ENCODE measurements at regions not wholly inside any gene's neighbourhood (a gene's known extent, or its start where the extent isn't known, plus 50 kb on each side); places are given as distances from the start of the nearest gene placed in this dataset.

DNA sequence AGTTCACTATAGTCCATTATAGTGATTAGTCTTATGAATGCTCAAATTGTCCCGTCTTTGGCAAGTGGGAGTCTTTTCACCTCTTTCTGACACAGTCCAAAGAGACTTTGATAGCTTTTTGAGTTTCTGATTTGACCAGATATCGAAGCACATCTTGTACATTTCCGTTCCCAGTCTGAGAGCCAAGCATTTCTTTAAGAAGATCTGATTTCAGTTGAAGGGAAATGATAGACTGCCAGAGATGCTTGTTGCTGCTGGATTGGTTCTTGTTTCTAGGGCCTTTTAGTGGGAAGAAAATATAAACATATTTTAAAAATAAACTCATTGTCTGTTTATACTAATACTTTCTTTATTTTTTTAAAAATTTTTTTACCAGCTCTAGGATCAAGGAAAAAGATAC is 54.1 kb upstream of the IER3 start:
- DNase-seq (ENCODE audit: low spot score in 2 of 2) = no peak
- TF ChIP-seq POLR2AphosphoS5 (IDR thresholded peaks at IDR 0.05) (no peak), POLR2A (IDR thresholded peaks at IDR 0.05) (no peak), CTCF (IDR thresholded peaks at IDR 0.05) (no peak)
- Histone ChIP-seq H3K27me3 (no peaks in the 10 kb centered on the region), H3K27ac (no peak overlapping the region), H3K36me3 (no peaks in the 10 kb centered on the region), H3K4me1 (no peaks in the 10 kb centered on the region), H3K9me3 (no peaks in the 10 kb centered on the region), H3K4me3 (no peak overlapping the region)
- intact Hi-C loops (cut with DNase I; ENCODE audit: low total_unique reads) = no loop called here

DNA sequence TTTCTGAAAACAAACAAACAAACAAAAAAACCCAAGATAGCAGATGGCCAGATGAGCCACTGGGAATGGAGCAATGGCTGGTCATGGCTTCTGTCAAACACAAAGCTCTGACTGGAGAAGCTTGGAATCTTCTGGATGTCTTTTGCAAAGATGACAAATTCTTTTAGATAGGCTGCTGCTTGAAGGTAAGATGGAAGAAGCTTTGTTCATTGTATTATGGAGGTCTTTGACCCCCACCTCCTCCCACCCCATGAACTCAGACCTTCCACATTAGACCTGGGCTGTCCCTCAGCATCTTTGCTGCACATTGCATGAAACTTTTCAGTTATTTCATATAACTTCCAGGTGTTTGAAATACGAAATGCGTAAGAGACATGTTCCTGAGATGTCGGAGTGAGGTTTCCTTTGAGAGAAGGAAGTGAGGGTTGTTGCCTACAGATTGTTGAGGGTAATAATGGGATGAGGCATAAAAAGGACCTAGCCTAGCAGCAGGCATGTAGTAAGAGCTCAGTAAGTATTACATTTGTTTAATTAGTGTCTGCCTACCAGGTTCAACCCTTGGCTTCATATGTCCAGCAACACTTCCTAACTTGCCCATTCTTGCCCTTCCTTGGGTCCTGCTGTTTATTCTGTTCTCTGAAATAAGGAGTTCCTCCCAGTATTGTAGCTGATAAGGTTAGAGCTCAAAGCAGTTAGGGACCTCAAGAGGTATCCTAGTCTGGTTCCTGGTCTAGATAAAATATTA is 51.4 kb upstream of the IER3 start:
- no peak overlapping the region for H3K4me3 ChIP-seq
- no peaks in the 10 kb centered on the region for H3K9me3 ChIP-seq
- H3K36me3 ChIP-seq = no peaks in the 10 kb centered on the region
- no peak overlapping the region for H3K27ac ChIP-seq
- no peaks in the 10 kb centered on the region for H3K27me3 ChIP-seq
- H3K4me1 ChIP-seq = no peaks in the 10 kb centered on the region
- intact Hi-C loops (cut with DNase I; ENCODE audit: low total_unique reads) = no loop called here
- TF ChIP-seq POLR2AphosphoS5 (IDR thresholded peaks at IDR 0.05) = no peak
- TF ChIP-seq POLR2A (IDR thresholded peaks at IDR 0.05) = no peak
- TF ChIP-seq CTCF (IDR thresholded peaks at IDR 0.05) = no peak
- no peak for DNase-seq (ENCODE audit: low spot score in 2 of 2)

Data from breast epithelium (tissue), 4 donors.